Ovary (tissue), 3 donors: ENCODE measurements at regions not wholly inside any gene's neighbourhood (a gene's known extent, or its start where the extent isn't known, plus 50 kb on each side); places are given as distances from the start of the nearest gene placed in this dataset.

Experiments
- POLR2A ChIP-seq: fragments of 450-650 bp; IDR thresholded peaks from one replicate; pipeline ENCODE4 v1.6.1; 2017; ENCODE audit warnings: antibody characterized with exemption, mild to moderate bottlenecking, moderate library complexity
- TF ChIP-seq, protein P1 (sequence below), 3 donors: fragments of 450-650 bp in 2 of 3; fragments of 200-600 bp in 1 of 3; IDR thresholded peaks; one replicate each; pipeline versions ENCODE4 v1.5.1 to v1.8.0; 2016 to 2022; ENCODE audit warnings: antibody characterized with exemption in 3 of 3, mild to moderate bottlenecking in 1 of 3
- donor health status: DM: no; HTN: no; CAD: no.

GRCh38 chr4:134375775-134376174 lies 174.2 kb upstream of the PABPC4L start:
- no peak for TF ChIP-seq POLR2A
- TF ChIP-seq, protein P1, sequence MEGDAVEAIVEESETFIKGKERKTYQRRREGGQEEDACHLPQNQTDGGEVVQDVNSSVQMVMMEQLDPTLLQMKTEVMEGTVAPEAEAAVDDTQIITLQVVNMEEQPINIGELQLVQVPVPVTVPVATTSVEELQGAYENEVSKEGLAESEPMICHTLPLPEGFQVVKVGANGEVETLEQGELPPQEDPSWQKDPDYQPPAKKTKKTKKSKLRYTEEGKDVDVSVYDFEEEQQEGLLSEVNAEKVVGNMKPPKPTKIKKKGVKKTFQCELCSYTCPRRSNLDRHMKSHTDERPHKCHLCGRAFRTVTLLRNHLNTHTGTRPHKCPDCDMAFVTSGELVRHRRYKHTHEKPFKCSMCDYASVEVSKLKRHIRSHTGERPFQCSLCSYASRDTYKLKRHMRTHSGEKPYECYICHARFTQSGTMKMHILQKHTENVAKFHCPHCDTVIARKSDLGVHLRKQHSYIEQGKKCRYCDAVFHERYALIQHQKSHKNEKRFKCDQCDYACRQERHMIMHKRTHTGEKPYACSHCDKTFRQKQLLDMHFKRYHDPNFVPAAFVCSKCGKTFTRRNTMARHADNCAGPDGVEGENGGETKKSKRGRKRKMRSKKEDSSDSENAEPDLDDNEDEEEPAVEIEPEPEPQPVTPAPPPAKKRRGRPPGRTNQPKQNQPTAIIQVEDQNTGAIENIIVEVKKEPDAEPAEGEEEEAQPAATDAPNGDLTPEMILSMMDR (IDR thresholded peaks at IDR 0.05): no peak
